ENCODE measurements at regions not wholly inside any gene's neighbourhood (a gene's known extent, or its start where the extent isn't known, plus 50 kb on each side); places are given as distances from the start of the nearest gene placed in this dataset.

DNA sequence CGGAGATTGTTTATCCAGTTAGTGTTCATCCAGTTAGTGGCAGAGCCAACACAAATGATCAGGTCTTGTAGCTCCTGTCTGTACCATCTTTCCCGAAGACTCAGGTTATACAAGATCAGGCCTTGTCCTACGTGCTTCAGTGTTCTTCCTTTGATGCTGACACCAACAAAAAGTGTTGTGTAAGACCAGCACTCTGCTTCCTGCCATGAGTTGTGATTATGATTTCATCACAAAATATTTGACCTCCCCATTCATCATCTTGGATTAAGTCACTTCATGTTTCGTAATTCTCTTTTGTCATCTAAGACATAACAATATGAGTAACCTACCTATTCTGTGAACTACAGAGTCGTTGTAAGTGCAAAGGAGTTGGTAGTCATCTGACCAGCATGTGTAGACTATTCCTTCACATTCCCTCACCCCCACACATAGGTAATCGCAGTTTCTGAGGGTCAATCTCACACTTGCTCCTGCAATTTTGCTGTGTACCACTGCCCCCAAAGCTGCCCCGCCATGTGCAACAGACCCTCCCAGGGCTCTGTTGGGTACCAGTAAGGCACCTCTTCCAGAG, 135.6 kb upstream of the SLC22A23 start:
- TF ChIP-seq POLR2A (IDR thresholded peaks at IDR 0.05) (no peak), POLR2AphosphoS5 (IDR thresholded peaks at IDR 0.05) (peak in 2 of 3 donors; percentile 8 to 64), EP300 (IDR thresholded peaks at IDR 0.05) (no peak)
- TF ChIP-seq, protein P1, sequence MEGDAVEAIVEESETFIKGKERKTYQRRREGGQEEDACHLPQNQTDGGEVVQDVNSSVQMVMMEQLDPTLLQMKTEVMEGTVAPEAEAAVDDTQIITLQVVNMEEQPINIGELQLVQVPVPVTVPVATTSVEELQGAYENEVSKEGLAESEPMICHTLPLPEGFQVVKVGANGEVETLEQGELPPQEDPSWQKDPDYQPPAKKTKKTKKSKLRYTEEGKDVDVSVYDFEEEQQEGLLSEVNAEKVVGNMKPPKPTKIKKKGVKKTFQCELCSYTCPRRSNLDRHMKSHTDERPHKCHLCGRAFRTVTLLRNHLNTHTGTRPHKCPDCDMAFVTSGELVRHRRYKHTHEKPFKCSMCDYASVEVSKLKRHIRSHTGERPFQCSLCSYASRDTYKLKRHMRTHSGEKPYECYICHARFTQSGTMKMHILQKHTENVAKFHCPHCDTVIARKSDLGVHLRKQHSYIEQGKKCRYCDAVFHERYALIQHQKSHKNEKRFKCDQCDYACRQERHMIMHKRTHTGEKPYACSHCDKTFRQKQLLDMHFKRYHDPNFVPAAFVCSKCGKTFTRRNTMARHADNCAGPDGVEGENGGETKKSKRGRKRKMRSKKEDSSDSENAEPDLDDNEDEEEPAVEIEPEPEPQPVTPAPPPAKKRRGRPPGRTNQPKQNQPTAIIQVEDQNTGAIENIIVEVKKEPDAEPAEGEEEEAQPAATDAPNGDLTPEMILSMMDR (IDR thresholded peaks at IDR 0.05): no peak
